Suprapubic skin (tissue), 4 donors: ENCODE measurements at regions not wholly inside any gene's neighbourhood (a gene's known extent, or its start where the extent isn't known, plus 50 kb on each side); places are given as distances from the start of the nearest gene placed in this dataset.

Source experiments
- CTCF ChIP-seq, 2 donors: fragments of 200-600 bp in 1 of 2; fragments of 450-650 bp in 1 of 2; sonication (generic) in 1 of 2; IDR thresholded peaks; one replicate each; pipeline ENCODE4 v1.5.1; 2016 to 2019; ENCODE audit warnings: antibody characterized with exemption in 2 of 2, mild to moderate bottlenecking in 1 of 2, moderate library complexity in 1 of 2
- EP300 ChIP-seq: sonication (generic); formaldehyde crosslinking; IDR thresholded peaks from one replicate; pipeline ENCODE4 v1.6.1; 2017; ENCODE audit warnings: antibody characterized with exemption
- POLR2A ChIP-seq, 2 donors: fragments of 450-650 bp; IDR thresholded peaks; one replicate each; pipeline ENCODE4 v1.6.1; 2017; ENCODE audit warnings: antibody characterized with exemption in 2 of 2, mild to moderate bottlenecking in 2 of 2, moderate library complexity in 2 of 2
- POLR2AphosphoS5 ChIP-seq, 3 donors: sonication (generic); formaldehyde crosslinking; IDR thresholded peaks; one replicate each; pipeline ENCODE4 v1.6.1; 2017; ENCODE audit warnings: antibody characterized with exemption in 3 of 3

- TF ChIP-seq POLR2AphosphoS5 (IDR thresholded peaks at IDR 0.05) (no peak), CTCF (IDR thresholded peaks at IDR 0.05) (no peak), POLR2A (IDR thresholded peaks at IDR 0.05) (no peak), EP300 (no peak)
Observed at GRCh38 chr1:227459326-227459841, 104.0 kb upstream of the ZNF678 start.
